ENCODE measurements at regions not wholly inside any gene's neighbourhood (a gene's known extent, or its start where the extent isn't known, plus 50 kb on each side); places are given as distances from the start of the nearest gene placed in this dataset.

GRCh38 chr5:124665625-124666024, 80.8 kb downstream of the ZNF608 start:
- peaks cover 12% of the 10 kb centered on the region for H3K79me1 ChIP-seq (ENCODE audit: low read depth, low read length)
- no peaks in the 10 kb centered on the region; a peak in 1 of 8 replicates for H3K36me3 ChIP-seq (ENCODE audit: control insufficient read depth in 2 of 4, insufficient read depth in 4 of 4, low read length in 3 of 4)
- no peak overlapping the region for H2AFZ ChIP-seq (ENCODE audit: low read length)
- no peak overlapping the region for H3K23ac ChIP-seq (ENCODE audit: insufficient read length)
- no peak overlapping the region for H2BK120ac ChIP-seq (replicated peaks; ENCODE audit: low read depth, low read length)
- no peak overlapping the region for H2BK5ac ChIP-seq (ENCODE audit: low read depth, low read length)
- H2BK15ac ChIP-seq (ENCODE audit: low read length) = no peak overlapping the region
- no peak overlapping the region for H2BK12ac ChIP-seq (ENCODE audit: low read depth, low read length)
- no peak overlapping the region for H4K5ac ChIP-seq (ENCODE audit: insufficient read length, low read depth, low read length)
- no peaks in the 10 kb centered on the region for H3K9me3 ChIP-seq (ENCODE audit: insufficient read depth in 2 of 2, low read depth in 1 of 2, low read length in 1 of 2)
- no peak overlapping the region for H3K14ac ChIP-seq (ENCODE audit: insufficient read length)
- peaks cover 4 to 11% of the 10 kb centered on the region in 2 experiments for H4K20me1 ChIP-seq (replicated peaks in 1 of 2; ENCODE audit: control insufficient read depth in 1 of 2, insufficient read depth in 2 of 2, low read length in 2 of 2)
- no peak overlapping the region for H3K4me2 ChIP-seq (ENCODE audit: insufficient read depth in 1 of 2, low read depth in 2 of 2, low read length in 2 of 2)
- no peak for DNase-seq (ENCODE audit: low read depth in 1 of 2, low spot score in 2 of 2)
- H3K18ac ChIP-seq (ENCODE audit: extremely low read depth, low read length) = no peak overlapping the region
- no peak overlapping the region for H2AK5ac ChIP-seq (ENCODE audit: low read depth, low read length)
- H4K91ac ChIP-seq (replicated peaks; ENCODE audit: insufficient read length, low read length) = no peak overlapping the region
- no peak overlapping the region for H3K56ac ChIP-seq (replicated peaks; ENCODE audit: insufficient read length, low read depth, low read length)
- no peak overlapping the region for H3K4ac ChIP-seq (replicated peaks; ENCODE audit: insufficient read length, low read depth, low read length)
- ChIA-PET CTCF (ENCODE audit: partially characterized antibody) (interaction anchor here (0.6 kb wide), 1 partner anchor 863 kb away, joined by 3 read pairs; no protein-coding TSS in a partner anchor), POLR2A (ENCODE audit: partially characterized antibody) (no interaction called here)
- no peak overlapping the region for H3K9ac ChIP-seq (replicated peaks in 1 of 4; ENCODE audit: extremely low read depth in 1 of 4, low read depth in 3 of 4, low read length in 3 of 4)
- H3K4me1 ChIP-seq (replicated peaks in 1 of 4; ENCODE audit: control insufficient read depth in 3 of 4, insufficient read depth in 4 of 4, low read length in 3 of 4) = peaks cover 5 to 29% (median 28%) of the 10 kb centered on the region in 4 experiments
- H3K23me2 ChIP-seq (ENCODE audit: low read depth, low read length) = no peaks in the 10 kb centered on the region; the same call in 1 of the 2 replicates
- no peak overlapping the region for H3K4me3 ChIP-seq (ENCODE audit: extremely low read depth in 1 of 4, insufficient read depth in 2 of 4, low read depth in 3 of 4, low read length in 4 of 4)
- H2BK20ac ChIP-seq (ENCODE audit: low read length) = no peak overlapping the region
- H4K8ac ChIP-seq (ENCODE audit: extremely low read depth, insufficient read depth, low read length) = no peak overlapping the region
- no peaks in the 10 kb centered on the region; a peak in 1 of 7 replicates for H3K27me3 ChIP-seq (replicated peaks in 1 of 4; ENCODE audit: control insufficient read depth in 3 of 4, extremely low read depth in 1 of 4, insufficient read depth in 3 of 4, low read length in 3 of 4)
- FAIRE-seq = no peak
- H3K79me2 ChIP-seq (ENCODE audit: control insufficient read depth in 1 of 2, insufficient read depth in 2 of 2, low read length in 2 of 2) = peaks cover 4 to 76% of the 10 kb centered on the region in 2 experiments
- H3K27ac ChIP-seq (ENCODE audit: low read depth, low read length) = no peak overlapping the region
- TF ChIP-seq SIN3A (conservative IDR thresholded peaks at IDR 0.05 in 1 of 2, IDR thresholded peaks at IDR 0.05 in 1 of 2; ENCODE audit: low read depth in 1 of 2, low read length in 2 of 2) (no peak), E2F6 (IDR thresholded peaks at IDR 0.05) (no peak), USF2 (IDR thresholded peaks at IDR 0.05; ENCODE audit: low read length) (no peak), RAD21 (IDR thresholded peaks at IDR 0.05 in 1 of 2, conservative IDR thresholded peaks at IDR 0.05 in 1 of 2; ENCODE audit: low read depth in 2 of 2, low read length in 2 of 2) (no peak), HDAC6 (IDR thresholded peaks at IDR 0.05; ENCODE audit: low read depth, low read length) (no peak), SP4 (IDR thresholded peaks at IDR 0.05; ENCODE audit: low read length) (no peak), ATF3 (IDR thresholded peaks at IDR 0.05; ENCODE audit: insufficient read depth, low read depth, low read length) (no peak), ATF2 (IDR thresholded peaks at IDR 0.05; ENCODE audit: low read length) (no peak), POLR2AphosphoS5 (IDR thresholded peaks at IDR 0.05; ENCODE audit: low read depth, low read length) (no peak), TAF1 (IDR thresholded peaks at IDR 0.05; ENCODE audit: low read depth, low read length) (no peak), CHD2 (IDR thresholded peaks at IDR 0.05; ENCODE audit: low read length) (no peak)

All from H1 (cell line).